GM18502 (cell line): ENCODE measurements at regions not wholly inside any gene's neighbourhood (a gene's known extent, or its start where the extent isn't known, plus 50 kb on each side); places are given as distances from the start of the nearest gene placed in this dataset.
"Not testable (repeated sequence)": the region's sequence is repeated elsewhere in the genome, so short reads cannot be mapped to it uniquely, and the experiment has no call there.

ENCODE experiments used
- ATAC-seq: cut with Tn5 transposase; IDR thresholded peaks from one replicate; pipeline ENCODE4 v1.9.1; 2021; ENCODE audit warnings: mild to moderate bottlenecking; ENCODE audit not compliant: unreplicated experiment, poor library complexity

DNA sequence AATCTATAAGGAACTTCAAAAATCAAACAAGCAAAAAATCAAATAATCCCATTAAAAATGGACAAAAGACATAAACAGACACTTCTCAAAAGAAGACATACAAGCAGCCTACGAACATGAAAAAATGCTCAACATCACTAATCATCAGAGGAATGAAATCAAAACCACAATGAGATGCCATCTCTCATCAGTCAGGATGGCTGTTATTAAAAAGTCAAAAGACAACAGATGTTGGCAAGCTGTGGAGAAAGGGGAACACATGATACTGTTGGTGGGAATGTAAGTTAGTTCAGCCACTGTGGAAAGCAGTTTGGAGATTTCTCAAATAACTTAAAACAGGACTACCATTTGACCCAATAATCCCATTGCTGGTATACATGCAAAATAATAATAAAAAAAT is 226.4 kb downstream of the S1PR1 start:
- ATAC-seq, result no peak

DNA sequence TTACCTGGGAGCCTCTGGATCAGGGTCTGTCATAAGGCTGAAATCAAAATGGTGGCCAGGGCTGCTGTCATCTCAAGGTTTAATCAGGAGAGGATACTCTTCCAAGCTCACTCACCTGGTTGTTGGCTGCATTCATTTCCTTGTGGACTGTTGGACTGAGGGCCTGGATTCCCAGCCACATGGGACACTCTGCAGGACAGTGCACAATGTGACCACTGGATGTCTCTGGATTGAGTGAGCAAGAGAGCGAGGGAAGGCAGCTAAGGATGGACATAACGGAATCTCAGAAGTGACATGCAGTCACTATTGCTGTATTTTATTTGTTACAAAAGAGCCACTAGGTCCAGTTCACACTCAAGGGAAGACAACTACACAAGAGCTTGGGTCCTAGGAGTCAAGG is 229.1 kb downstream of the S1PR1 start:
- no peak for ATAC-seq

DNA sequence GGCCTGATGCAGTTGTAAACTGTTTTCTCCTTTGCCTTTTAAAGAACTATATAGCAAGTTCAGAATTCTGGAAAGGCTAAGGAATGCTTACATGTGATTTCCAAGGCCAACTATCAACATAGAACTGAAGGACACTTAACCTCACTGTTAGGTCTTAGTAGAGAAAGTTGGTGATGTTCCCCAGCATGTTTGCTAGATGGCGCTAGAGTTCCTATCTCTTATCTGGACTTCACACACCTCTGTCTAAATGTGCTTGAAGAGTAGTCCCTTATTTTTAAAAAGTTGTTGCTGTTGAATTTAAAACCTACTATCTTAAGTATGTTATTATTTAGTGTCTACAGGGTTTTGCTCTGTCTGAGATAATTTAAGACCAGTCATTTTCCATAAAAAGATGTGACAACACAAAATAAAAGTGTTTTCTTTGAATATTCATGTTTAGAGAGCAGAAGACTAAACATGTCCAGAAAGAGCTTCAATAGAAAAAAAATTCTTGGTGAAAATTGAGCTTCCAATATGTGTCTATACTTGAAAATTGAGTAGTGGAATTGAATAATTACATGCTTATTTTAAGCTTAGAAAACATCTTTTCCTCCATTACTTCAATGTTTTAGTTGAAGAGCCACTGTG is 237.3 kb downstream of the S1PR1 start:
- peak; percentile 62 for ATAC-seq

DNA sequence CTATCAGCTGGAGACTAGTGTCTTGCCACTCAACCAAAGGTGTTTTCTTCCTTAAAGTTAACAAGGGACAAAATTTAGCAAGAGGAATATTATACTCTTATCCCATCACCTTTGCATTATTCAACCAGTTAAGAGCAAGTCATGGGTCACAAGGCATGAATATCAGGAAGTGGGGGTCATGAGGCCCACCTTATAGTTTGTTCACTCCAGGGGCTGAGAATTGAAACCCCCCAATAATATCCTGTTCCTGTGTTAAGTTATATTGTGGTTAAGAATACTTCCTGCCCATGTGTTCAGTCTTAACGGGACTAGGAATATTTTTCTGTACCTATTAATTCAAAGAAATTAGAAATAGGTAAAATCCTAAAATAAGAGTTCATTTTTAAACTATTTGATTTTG is 239.7 kb downstream of the S1PR1 start:
- no peak for ATAC-seq

DNA sequence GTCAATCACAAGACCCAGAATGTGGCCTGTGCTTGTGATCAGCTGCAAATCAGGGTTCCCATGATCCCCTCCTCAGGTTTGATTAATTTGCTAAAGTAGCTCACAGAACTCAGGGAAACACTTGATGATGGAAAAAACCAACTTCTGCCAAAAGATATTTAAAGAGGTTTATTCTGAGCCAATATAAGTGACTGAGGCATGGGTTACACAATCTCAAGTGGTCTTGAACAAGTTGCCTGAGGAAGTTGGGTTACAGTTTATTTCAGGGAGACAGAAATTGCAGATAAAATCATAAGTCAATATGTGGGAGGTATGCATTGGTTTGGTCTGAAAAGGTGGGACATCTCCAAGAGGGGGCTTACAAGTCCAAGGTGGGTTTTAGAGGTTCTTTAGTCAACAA is 243.1 kb downstream of the S1PR1 start:
- no peak for ATAC-seq

DNA sequence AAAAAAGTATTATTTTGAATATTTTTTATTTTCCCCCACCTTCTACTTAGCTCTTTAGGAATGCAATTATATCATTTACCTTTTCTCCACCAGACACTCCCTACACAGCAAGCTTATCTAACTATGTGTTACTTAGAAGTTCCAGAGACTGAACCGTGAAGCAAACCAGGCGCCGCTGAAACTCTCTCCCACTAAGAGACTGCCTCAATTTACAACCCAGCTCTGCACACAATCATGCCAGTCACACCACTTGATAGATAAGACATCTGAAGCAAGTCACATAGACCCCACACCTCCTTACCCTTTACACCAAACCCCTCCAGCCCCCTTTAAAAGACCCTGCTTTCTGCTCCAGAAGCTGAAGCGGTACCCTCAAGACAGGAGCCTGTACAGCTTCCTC is 245.5 kb downstream of the S1PR1 start:
- no peak for ATAC-seq

DNA sequence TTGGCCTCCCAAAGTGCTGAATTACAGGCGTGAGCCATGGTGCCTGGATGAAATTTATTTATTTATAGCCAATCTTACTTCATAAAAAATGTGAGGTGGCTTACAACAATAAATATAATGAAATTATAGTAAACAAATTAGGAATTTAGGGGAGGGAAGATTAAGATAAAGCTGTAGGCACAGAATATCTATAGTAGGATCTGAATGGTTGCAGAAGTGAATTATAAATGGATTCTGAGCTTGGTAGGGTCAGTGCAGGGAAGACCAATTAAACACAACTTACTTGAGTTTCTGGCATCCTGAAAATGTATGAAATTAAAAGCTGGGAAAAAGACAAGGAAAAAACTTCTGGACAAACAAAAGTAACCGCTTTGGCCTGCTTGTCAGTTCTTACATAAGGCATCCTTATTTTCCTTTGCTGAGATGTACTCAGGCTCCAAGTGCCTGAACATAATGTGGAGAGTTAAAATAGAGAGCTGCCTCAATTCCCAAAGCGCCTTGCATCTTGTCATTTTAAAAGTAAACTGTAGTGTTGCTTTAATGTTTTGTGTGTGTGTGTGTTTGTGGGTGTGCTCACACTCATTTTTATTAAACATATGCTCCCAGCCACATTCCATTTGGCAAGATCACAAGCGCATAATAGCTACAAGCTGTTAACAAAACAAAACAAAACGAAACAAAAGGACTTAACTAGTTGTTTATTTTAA is 247.3 kb downstream of the S1PR1 start:
- no peak for ATAC-seq

DNA sequence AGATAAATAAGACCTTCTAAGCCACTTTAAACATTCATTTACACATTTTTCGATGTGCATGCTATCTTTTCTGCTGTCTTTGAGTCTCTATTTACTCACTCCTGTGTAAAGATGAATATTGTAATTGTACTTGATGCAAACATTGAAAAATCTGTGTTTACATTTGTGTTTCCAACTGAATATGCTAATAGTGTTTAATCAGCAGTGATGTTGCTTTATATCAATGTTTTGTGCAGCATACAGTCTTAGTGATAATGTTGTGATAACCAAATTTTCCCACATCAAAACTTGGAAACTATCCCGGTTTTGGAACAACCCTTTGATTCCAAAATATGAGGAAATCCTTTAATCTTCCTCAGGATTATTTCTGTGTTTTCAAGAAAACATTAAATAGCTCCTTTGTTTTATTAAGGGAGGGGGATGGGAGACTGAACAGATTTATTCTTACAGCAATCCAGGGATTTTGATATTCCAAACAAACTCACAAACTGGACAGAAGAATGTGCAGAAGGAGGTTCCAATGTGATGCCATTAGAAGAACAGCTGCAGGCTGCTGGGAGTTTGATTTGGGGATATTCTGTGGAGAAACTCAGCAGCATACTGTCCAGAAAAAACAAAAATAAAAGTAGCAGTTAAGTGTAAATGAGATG is 248.0 kb downstream of the S1PR1 start:
- no peak for ATAC-seq

DNA sequence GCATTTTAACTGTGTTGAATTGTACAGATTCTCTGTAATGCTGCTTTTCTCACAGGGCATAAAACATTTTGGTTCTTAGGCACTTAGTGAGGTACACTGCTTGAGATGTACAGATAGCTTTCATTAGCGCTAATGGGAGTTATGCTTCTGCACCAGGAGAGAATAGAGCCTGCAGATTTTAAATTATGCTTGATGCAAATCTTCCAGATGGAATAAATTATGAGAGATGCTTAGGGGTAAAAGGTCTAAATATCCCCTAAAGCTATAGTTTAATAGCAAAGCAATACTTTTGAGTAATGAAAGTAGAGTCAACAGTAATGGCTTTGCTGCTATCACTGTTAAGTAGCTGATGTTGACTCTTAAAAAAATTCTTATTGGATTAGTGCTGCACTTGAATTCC is 248.9 kb downstream of the S1PR1 start:
- ATAC-seq, result no peak

DNA sequence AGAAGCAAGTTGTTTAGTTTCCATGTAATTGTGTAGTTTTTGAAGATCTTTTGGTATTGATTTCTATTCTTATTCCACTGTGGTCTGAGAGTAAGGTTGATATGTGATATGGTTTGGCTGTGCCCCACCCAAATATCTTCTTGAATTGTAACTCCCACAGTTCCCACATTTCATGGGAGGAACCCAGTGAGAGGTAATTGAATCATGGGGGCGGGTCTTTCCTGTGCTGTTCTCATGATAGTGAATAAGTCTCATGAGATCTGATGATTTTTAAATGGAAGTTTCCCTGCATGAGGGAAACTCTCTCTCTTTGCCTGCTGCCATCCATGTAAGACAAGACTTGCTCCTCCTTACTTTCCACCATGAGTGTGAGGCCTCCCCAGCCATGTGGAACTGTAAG is 255.3 kb downstream of the S1PR1 start:
- not testable (repeated sequence) for ATAC-seq

DNA sequence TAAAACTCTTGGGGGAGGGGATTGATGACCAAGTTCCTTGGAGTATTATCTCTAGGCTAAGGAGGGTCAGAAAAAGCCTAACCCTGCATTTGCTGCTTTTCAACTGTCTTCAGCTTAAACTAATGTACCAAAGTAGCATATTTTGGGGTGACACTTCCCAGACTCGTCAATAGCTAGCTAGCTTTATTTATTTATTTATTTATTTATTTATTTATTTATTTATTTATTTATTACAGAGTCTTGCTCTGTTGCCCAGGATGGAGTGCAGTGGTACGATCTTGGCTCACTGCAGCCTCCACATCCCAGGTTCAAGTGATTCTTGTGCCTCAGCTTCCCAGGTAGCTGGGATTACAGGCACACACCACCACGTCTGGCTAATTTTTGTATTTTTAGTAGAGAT is 257.1 kb downstream of the S1PR1 start:
- not testable (repeated sequence) for ATAC-seq

DNA sequence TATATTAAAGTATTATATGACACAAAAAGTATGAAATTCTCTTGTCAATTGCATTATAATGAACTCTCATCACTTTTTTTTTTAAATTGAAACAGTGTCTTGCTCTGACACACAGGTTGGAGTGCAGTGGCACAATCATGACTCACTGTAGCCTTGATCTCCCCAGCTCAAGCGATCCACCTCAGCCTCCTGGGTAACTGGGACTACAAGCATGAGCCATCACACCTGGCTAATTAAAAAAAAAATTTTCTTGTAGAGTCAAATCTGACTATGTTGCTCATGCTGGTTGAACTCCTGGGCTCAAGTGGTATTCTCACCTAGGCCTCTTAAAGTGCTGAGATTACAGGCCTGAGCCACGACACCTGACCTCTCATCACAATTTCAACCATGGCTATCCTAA is 259.3 kb downstream of the S1PR1 start:
- ATAC-seq, result no peak

DNA sequence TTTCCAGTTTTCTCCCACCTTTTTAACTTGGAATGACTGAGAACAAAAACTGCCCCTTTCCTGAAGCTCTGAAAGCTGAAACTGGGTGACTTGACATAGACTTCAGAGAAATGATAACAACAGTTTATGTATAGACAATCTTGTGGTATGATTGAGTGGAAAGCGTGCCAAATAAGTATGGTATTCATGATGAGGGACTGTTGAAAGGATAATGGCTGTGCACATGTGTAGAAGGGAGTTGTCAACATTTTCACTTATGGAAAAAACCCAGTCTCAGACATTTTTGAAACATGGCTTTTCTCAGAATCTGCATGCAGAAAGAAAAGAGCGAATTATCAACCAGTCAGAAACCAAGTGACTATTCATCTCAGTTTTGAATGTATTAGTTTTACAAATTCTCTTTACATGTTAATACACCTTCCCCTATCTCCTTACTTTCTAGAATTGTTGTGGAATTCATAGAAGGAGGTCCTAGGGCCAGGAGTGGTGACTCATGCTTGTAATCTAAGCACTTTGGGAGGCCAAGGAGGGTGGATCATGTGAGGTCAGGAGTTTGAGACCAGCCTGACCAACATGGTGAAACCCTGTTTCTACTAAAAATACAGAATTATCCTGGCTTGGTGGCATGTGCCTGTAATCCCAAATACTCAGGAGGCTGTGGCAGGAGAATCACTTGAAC is 261.2 kb downstream of the S1PR1 start:
- ATAC-seq, result no peak

DNA sequence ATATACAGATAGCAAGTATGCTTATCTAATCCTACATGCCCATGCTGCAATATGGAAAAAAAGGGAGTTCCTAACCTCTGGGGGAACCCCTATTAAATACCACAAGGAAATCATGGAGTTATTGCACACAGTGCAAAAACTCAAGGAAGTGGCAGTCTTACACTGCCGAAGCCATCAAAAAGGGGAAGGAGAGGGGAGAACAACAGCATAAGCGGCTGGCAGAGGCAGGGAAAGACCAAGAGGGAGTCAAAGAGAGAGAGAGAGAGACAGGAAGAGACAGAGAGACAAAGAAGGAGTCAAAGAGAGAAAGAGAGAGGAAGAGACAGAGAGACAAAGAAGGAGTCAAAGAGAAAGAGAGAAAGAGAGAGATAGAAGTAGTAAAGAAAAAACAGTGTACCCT is 267.3 kb downstream of the S1PR1 start:
- not testable (repeated sequence) for ATAC-seq

DNA sequence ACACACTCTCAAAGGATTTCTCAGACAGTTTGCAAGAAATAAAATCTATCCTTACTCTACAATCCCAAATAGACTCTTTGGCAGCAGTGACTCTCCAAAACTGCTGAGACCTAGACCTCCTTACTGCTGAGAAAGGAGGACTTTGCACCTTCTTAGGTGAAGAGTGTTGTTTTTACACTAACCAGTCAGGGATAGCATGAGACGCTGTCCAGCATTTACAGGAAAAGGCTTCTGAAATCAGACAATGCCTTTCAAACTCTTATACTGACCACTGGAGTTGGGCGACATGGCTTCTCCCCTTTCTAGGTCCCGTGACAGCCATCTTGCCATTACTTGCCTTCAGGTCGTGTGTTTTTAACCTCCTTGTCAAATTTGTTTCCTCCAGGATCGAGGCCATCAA is 268.4 kb downstream of the S1PR1 start:
- ATAC-seq, result not testable (repeated sequence)

DNA sequence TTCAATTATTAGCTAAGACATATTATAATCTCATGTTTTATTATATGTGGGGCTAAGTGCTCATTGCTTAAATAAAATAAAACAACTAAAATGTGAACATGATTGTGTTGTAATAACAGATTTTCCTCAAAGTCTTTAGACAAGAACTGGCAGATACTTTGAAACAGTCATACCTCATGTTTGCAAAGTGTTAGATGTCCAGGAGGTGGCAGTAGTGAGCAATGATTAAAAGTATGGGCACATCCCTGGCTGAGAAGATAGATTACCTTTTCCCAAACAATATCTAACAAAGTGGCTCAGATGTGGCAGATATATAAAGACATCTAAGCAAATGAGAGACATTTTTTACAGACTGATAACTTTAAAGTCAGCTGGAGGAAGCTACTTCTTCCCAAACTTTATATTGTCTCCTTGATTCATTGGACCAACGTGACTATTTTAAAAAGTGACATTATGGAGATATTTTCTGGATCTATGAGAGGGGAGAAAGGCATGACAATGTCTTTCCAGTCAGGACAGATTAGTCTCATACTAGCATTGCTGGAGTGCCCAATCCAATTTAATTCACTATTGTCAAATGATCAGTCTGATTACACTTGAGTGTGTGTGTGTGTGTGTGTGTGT is 269.8 kb downstream of the S1PR1 start:
- peak; percentile 83 for ATAC-seq

DNA sequence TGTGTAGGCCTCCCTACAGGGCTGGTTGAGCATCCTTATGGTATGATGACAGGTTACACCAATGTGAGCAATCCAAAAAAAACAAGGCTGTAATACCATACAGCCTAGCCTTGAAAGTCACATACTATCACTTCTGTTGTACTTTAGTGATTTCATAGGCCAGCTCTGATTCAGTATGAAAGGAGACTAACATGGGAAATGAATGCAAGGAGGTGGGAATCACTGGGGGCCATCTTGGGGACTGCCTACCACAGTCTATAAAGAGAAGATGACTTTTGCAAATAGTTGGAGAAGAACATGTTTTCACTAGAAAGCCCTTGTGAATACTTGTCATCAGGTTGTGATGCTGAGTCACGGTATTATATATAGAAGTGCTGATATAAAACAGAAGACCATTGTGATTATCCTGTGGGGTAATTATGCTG is 270.7 kb downstream of the S1PR1 start:
- no peak for ATAC-seq

DNA sequence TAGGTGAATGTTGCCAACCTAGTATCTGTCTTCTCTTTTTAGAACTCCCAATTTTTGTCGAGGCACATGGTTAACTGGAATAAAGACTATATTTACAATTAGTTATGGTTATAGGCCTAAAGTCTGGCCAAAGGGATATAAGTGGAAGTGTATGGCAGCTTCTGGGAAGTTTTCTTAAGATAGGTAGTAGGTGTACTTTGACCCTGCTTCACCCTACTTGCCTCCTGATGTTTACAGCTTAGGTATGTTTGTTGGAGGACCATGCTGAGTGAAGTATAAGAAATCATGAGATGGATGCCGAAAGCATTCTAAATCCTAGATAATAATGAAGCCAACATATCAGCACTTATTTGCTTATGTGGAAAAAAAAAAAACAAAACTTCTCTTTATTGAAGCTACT is 272.1 kb downstream of the S1PR1 start:
- no peak for ATAC-seq

DNA sequence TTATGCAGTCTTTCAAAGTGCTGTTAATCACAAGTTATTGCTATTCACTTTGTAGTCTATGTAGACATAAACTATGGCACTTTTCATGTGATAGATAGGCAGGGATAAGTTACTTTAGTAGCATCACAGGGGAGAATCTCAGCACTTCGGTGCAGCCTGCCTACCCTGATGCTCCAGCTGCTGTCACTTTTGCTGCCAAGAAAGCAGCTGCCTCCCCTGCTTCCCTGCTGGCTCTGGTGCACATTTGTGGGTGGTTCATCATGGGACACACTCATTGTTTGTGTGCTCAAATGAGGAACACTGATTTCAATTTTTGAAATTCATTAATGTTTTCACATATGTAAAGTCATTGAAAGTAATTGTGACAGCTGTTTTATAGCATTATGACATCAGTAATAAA is 272.6 kb downstream of the S1PR1 start:
- ATAC-seq, result no peak

DNA sequence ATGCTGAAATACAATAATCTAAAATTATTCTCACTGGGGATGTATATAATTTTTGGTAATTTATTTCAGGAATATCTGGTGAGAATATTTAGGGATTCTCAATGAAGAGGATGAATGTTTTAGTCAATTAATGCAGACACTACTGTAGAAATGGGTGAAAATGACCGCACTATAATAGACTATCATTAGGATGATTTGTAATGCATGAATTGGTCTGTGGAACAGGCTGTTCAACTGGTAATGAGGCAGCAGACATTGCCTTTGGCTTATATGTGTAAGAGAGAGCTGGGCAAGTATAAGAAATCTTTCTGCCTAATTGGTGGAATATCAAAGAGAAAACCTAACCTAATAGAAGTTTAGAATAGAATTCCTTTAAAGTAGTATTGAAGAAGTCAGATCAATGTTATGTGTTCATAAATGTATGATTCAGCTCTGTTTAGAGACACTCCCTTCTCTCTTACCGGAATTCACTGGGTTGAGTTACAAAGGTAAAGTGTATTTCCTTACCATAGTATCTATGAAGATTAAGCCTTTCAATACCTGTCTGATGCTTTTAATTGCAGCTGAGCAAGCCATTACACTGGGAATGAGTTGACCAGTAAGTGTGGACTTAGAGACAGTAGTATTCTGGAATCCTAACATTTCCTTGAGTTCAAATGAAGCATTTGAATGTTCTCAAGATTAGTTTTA is 274.5 kb downstream of the S1PR1 start:
- no peak for ATAC-seq
